Mammary epithelial cell (primary cell): ENCODE measurements at regions not wholly inside any gene's neighbourhood (a gene's known extent, or its start where the extent isn't known, plus 50 kb on each side); places are given as distances from the start of the nearest gene placed in this dataset.

Source experiments
- EZH2 ChIP-seq: IDR thresholded peaks from 2 replicates; pipeline ENCODE4 v1.6.1; 2012; ENCODE audit warnings: low read length, inconsistent platforms, borderline replicate concordance
- TF ChIP-seq, protein P1 (sequence below), 2 donors: IDR thresholded peaks in 1 of 2; conservative IDR thresholded peaks in 1 of 2; 2 replicates each; pipeline ENCODE4 v1.5.1; 2011 to 2012; ENCODE audit warnings: inconsistent platforms in 2 of 2, low read length in 2 of 2, mild to moderate bottlenecking in 2 of 2, control low read depth in 1 of 2, low read depth in 1 of 2; ENCODE audit not compliant: insufficient read depth in 1 of 2; ENCODE audit errors: extremely low read depth in 1 of 2

DNA sequence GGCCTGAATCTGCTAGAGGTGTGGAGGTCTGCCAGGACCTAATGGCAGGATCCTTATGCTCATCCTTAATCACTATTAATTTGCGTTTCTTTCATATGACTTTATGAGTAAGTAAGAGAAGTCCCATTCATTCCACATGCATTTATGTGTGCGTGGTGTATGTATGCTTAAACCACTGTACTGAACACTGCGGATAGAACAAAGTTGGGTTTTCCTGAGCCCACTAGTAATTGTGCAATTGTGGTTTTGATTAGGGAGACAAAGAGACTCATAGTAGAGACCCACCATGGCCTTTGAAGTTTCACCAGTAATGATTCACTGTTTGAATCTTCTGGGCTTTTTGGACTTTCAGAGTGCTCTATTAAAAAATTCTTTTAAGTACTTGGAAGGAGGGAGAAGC lies 498.5 kb upstream of the DIPK2B start:
- TF ChIP-seq, protein P1, sequence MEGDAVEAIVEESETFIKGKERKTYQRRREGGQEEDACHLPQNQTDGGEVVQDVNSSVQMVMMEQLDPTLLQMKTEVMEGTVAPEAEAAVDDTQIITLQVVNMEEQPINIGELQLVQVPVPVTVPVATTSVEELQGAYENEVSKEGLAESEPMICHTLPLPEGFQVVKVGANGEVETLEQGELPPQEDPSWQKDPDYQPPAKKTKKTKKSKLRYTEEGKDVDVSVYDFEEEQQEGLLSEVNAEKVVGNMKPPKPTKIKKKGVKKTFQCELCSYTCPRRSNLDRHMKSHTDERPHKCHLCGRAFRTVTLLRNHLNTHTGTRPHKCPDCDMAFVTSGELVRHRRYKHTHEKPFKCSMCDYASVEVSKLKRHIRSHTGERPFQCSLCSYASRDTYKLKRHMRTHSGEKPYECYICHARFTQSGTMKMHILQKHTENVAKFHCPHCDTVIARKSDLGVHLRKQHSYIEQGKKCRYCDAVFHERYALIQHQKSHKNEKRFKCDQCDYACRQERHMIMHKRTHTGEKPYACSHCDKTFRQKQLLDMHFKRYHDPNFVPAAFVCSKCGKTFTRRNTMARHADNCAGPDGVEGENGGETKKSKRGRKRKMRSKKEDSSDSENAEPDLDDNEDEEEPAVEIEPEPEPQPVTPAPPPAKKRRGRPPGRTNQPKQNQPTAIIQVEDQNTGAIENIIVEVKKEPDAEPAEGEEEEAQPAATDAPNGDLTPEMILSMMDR (conservative IDR thresholded peaks at IDR 0.05 in 1 of 2, IDR thresholded peaks at IDR 0.05 in 1 of 2; ENCODE audit: extremely low read depth in 1 of 2, insufficient read depth in 1 of 2, low read depth in 1 of 2, low read length in 2 of 2) = no peak
- TF ChIP-seq EZH2 = no peak
